ENCODE measurements at regions not wholly inside any gene's neighbourhood (a gene's known extent, or its start where the extent isn't known, plus 50 kb on each side); places are given as distances from the start of the nearest gene placed in this dataset.

DNA sequence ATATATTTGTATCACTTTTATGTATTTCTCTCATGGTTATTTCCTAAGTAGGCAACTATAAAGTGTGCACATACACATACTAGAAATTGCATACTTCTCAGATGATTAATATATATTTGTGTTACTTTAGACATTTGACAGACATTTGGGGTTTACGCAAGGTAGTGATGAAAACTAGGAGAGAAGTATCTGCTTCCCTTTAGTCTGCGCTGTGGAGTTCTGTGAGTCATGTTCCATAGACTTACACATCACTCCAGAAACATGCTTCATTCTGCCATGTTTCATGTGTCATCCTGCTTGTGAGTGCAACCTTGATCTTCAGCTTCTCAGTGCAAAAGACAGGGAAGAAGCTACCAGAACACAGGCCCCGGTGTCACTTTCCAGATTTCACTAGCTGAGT is 200.7 kb upstream of the BMP2 start (continued):
- TF ChIP-seq NR2C2 (CRISPR knock-in tag; IDR thresholded peaks at IDR 0.05) = no peak

DNA sequence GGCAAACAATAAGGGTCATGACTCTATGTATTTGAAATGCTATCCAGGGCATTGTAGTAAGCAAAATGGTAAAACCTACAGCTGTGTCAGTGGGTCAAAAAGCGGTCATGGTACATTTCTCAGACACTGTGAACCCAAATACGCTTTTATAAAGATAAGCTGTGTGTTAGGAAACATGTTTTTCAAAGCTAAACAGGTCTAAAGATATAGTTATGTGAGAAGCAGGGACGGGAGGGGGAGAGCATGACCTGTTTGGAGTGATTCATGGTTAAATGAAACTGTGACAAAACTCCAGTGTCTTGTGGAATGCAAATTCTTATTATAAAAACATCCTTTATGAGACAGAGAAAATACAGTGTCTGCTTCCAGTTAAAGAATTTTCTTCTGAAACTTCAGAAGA is 205.4 kb upstream of the BMP2 start:
- H3K9me3 Mint-ChIP-seq = peaks cover 5% of the 10 kb centered on the region
- no peak overlapping the region for H3K27ac Mint-ChIP-seq
- TF ChIP-seq, protein P1, sequence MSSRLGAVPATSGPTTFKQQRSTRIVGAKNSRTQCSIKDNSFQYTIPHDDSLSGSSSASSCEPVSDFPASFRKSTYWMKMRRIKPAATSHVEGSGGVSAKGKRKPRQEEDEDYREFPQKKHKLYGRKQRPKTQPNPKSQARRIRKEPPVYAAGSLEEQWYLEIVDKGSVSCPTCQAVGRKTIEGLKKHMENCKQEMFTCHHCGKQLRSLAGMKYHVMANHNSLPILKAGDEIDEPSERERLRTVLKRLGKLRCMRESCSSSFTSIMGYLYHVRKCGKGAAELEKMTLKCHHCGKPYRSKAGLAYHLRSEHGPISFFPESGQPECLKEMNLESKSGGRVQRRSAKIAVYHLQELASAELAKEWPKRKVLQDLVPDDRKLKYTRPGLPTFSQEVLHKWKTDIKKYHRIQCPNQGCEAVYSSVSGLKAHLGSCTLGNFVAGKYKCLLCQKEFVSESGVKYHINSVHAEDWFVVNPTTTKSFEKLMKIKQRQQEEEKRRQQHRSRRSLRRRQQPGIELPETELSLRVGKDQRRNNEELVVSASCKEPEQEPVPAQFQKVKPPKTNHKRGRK (CRISPR knock-in tag; IDR thresholded peaks at IDR 0.05; ENCODE audit: borderline replicate concordance) = no peak
- TF ChIP-seq USF2 (CRISPR knock-in tag; IDR thresholded peaks at IDR 0.05) (no peak), CREM (CRISPR knock-in tag; IDR thresholded peaks at IDR 0.05) (no peak), JAZF1 (CRISPR knock-in tag; IDR thresholded peaks at IDR 0.05) (no peak), NFYB (CRISPR knock-in tag; conservative IDR thresholded peaks at IDR 0.05; ENCODE audit: low read depth) (no peak), HMGA2 (CRISPR knock-in tag; IDR thresholded peaks at IDR 0.05) (no peak), HMGXB4 (CRISPR knock-in tag; IDR thresholded peaks at IDR 0.05) (no peak), ATF3 (CRISPR knock-in tag; conservative IDR thresholded peaks at IDR 0.05) (no peak), E2F5 (CRISPR knock-in tag; IDR thresholded peaks at IDR 0.05) (no peak), TP53 (CRISPR knock-in tag; IDR thresholded peaks at IDR 0.05) (no peak), NFE2L1 (CRISPR knock-in tag; IDR thresholded peaks at IDR 0.05) (no peak), PRDM15 (CRISPR knock-in tag; IDR thresholded peaks at IDR 0.05) (no peak)
- TF ChIP-seq, protein P2, sequence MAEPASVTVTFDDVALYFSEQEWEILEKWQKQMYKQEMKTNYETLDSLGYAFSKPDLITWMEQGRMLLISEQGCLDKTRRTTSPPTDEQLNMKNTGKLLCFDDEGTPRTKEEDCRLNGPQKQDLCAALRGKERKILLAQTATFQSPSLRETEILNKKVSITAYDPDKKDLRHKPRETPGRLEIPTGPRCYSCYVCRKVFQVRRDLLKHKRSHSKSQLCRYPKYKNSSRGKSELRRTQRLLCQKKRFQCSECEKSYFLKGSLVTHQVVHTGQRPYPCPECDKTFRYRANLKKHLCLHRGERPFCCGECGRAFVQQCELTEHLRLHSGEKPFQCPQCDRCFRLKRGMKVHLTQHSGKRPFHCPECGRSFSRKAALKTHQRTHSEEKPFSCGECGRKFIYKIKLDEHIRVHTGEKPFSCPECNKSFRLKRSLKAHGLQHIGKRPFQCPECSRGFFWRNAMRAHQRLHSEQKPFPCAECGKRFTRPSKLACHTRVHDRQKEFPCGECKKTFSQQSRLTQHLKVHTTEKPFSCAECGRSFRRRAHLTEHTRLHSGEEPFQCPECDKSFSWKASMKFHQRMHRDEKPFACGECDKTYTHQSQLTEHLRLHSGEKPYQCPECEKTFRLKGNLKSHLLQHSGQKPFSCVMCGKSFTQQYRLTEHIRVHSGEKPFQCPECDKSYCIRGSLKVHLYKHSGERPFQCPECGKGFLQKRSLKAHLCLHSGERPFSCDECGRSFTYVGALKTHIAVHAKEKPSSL (CRISPR knock-in tag; conservative IDR thresholded peaks at IDR 0.05) = no peak
- TF ChIP-seq, protein P3, sequence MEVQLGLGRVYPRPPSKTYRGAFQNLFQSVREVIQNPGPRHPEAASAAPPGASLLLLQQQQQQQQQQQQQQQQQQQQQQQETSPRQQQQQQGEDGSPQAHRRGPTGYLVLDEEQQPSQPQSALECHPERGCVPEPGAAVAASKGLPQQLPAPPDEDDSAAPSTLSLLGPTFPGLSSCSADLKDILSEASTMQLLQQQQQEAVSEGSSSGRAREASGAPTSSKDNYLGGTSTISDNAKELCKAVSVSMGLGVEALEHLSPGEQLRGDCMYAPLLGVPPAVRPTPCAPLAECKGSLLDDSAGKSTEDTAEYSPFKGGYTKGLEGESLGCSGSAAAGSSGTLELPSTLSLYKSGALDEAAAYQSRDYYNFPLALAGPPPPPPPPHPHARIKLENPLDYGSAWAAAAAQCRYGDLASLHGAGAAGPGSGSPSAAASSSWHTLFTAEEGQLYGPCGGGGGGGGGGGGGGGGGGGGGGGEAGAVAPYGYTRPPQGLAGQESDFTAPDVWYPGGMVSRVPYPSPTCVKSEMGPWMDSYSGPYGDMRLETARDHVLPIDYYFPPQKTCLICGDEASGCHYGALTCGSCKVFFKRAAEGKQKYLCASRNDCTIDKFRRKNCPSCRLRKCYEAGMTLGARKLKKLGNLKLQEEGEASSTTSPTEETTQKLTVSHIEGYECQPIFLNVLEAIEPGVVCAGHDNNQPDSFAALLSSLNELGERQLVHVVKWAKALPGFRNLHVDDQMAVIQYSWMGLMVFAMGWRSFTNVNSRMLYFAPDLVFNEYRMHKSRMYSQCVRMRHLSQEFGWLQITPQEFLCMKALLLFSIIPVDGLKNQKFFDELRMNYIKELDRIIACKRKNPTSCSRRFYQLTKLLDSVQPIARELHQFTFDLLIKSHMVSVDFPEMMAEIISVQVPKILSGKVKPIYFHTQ (CRISPR knock-in tag; IDR thresholded peaks at IDR 0.05) = no peak
- TF ChIP-seq, protein P4, sequence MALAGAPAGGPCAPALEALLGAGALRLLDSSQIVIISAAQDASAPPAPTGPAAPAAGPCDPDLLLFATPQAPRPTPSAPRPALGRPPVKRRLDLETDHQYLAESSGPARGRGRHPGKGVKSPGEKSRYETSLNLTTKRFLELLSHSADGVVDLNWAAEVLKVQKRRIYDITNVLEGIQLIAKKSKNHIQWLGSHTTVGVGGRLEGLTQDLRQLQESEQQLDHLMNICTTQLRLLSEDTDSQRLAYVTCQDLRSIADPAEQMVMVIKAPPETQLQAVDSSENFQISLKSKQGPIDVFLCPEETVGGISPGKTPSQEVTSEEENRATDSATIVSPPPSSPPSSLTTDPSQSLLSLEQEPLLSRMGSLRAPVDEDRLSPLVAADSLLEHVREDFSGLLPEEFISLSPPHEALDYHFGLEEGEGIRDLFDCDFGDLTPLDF (CRISPR knock-in tag; IDR thresholded peaks at IDR 0.05) = no peak
- ATAC-seq = no peak
- no peak overlapping the region for H3K4me3 Mint-ChIP-seq
- no peaks in the 10 kb centered on the region for H3K27me3 Mint-ChIP-seq (ENCODE audit: low read depth)
- CTCF ChIA-PET = no interaction called here
- DNase-seq (ENCODE audit: low spot score) = no peak
- H3K4me1 Mint-ChIP-seq = no peaks in the 10 kb centered on the region
- no peaks in the 10 kb centered on the region for H3K36me3 Mint-ChIP-seq
- POLR2A ChIA-PET = no interaction called here
